ENCODE measurements at regions not wholly inside any gene's neighbourhood (a gene's known extent, or its start where the extent isn't known, plus 50 kb on each side); places are given as distances from the start of the nearest gene placed in this dataset.
A peak's percentile ranks its signal among the peaks of the same experiment; 100 is the strongest.

DNA sequence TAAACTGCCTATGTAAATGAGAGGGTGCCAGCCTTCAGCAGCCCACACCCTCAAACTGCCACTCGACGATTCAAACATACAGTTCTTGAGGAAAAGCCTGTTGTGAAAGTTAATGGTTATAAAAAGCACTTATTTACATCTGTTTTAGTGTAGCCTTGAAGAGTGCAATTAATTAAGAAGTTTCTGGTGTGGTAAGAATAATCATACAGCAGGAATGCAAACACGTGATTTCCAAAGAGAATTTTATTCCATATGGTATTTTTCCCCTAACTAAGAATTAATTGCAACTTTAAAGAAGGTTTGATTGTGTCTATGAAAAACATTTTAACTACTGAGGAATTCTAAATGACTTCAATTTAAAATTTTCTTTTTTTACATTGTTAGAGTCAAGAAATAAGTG lies 176.3 kb upstream of the PITX2 start:
- Histone ChIP-seq H3K4me3 (ENCODE audit: insufficient read depth, low read length) (no peak overlapping the region), H3K27ac (ENCODE audit: low read depth, low read length) (no peak overlapping the region), H3K4me2 (ENCODE audit: insufficient read depth, low read length) (no peak overlapping the region), H4K20me1 (ENCODE audit: insufficient read depth, low read length) (no peaks in the 10 kb centered on the region), H3K79me2 (ENCODE audit: insufficient read depth, low read length) (no peaks in the 10 kb centered on the region), H2AFZ (ENCODE audit: low read length) (no peak overlapping the region), H3K36me3 (ENCODE audit: insufficient read depth, low read length) (no peaks in the 10 kb centered on the region), H3K4me1 (ENCODE audit: insufficient read depth, low read length) (no peaks in the 10 kb centered on the region), H3K27me3 (ENCODE audit: insufficient read depth, low read length) (peaks cover 22% of the 10 kb centered on the region), H3K9me3 (ENCODE audit: low read depth, low read length) (no peaks in the 10 kb centered on the region)
- TF ChIP-seq, protein P1, sequence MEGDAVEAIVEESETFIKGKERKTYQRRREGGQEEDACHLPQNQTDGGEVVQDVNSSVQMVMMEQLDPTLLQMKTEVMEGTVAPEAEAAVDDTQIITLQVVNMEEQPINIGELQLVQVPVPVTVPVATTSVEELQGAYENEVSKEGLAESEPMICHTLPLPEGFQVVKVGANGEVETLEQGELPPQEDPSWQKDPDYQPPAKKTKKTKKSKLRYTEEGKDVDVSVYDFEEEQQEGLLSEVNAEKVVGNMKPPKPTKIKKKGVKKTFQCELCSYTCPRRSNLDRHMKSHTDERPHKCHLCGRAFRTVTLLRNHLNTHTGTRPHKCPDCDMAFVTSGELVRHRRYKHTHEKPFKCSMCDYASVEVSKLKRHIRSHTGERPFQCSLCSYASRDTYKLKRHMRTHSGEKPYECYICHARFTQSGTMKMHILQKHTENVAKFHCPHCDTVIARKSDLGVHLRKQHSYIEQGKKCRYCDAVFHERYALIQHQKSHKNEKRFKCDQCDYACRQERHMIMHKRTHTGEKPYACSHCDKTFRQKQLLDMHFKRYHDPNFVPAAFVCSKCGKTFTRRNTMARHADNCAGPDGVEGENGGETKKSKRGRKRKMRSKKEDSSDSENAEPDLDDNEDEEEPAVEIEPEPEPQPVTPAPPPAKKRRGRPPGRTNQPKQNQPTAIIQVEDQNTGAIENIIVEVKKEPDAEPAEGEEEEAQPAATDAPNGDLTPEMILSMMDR (IDR thresholded peaks at IDR 0.05; ENCODE audit: extremely low read depth, low read depth, low read length): no peak
- no peak for DNase-seq (ENCODE audit: insufficient read length, low spot score, missing footprints)

DNA sequence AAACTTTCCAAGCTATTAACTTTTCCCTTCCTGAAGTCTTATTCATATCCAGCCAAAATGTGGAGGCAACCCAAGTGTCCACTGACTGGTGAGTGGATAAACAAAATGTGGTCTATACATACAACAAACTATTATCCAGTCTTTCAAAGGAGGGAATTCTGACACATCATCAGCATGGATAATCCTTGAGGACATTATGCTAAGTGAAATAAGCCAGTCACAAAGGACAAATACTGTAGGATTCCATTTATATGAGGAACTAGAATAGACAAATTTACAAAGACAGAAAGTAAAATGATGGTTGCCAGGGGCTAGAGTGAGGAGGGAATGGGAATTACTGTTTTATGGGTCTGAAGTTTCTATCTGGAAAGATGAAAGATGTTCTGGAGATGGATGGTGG lies 178.7 kb upstream of the PITX2 start:
- Histone ChIP-seq H2AFZ (ENCODE audit: low read length) (no peak overlapping the region), H3K4me3 (ENCODE audit: insufficient read depth, low read length) (no peak overlapping the region), H4K20me1 (ENCODE audit: insufficient read depth, low read length) (no peaks in the 10 kb centered on the region), H3K36me3 (ENCODE audit: insufficient read depth, low read length) (no peaks in the 10 kb centered on the region), H3K4me2 (ENCODE audit: insufficient read depth, low read length) (no peak overlapping the region), H3K27ac (ENCODE audit: low read depth, low read length) (no peak overlapping the region), H3K79me2 (ENCODE audit: insufficient read depth, low read length) (no peaks in the 10 kb centered on the region), H3K27me3 (ENCODE audit: insufficient read depth, low read length) (peaks cover 22% of the 10 kb centered on the region), H3K4me1 (ENCODE audit: insufficient read depth, low read length) (no peaks in the 10 kb centered on the region), H3K9me3 (ENCODE audit: low read depth, low read length) (no peaks in the 10 kb centered on the region)
- peak; percentile 68 for DNase-seq (ENCODE audit: insufficient read length, low spot score, missing footprints)
- TF ChIP-seq, protein P1 (IDR thresholded peaks at IDR 0.05; ENCODE audit: extremely low read depth, low read depth, low read length): no peak

DNA sequence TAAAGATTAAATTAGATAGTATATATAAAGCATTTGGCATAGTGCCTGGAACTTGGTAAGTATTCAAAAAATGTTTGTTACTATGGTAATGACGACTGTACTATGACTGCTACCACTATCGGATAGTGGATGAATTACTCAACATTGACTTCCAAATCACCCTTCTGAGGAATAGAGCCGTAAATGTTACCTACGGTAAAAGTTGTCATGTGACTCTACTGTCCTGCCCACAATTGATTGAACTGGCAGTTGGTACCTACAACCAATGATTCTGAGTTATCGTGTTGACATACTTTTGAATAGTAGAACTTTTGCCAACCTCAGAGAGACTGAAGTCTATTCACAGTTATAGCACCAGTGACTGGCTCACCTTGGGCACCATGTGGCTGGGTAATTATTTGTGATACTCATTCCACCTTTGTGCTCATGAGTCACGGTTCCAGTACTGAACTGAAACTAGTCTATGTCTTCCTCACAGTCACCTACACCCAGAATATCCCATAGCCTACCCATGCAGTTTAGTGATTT lies 185.5 kb upstream of the PITX2 start:
- H3K79me2 ChIP-seq (ENCODE audit: insufficient read depth, low read length): no peaks in the 10 kb centered on the region
- no peaks in the 10 kb centered on the region for H3K27me3 ChIP-seq (ENCODE audit: insufficient read depth, low read length)
- no peaks in the 10 kb centered on the region for H3K9me3 ChIP-seq (ENCODE audit: low read depth, low read length)
- H3K4me3 ChIP-seq (ENCODE audit: insufficient read depth, low read length): no peak overlapping the region
- no peak overlapping the region for H3K4me2 ChIP-seq (ENCODE audit: insufficient read depth, low read length)
- no peak overlapping the region for H3K27ac ChIP-seq (ENCODE audit: low read depth, low read length)
- no peak overlapping the region for H2AFZ ChIP-seq (ENCODE audit: low read length)
- no peaks in the 10 kb centered on the region for H3K36me3 ChIP-seq (ENCODE audit: insufficient read depth, low read length)
- H4K20me1 ChIP-seq (ENCODE audit: insufficient read depth, low read length): no peaks in the 10 kb centered on the region
- no peaks in the 10 kb centered on the region for H3K4me1 ChIP-seq (ENCODE audit: insufficient read depth, low read length)
- DNase-seq (ENCODE audit: insufficient read length, low spot score, missing footprints): no peak
- TF ChIP-seq, protein P1 (IDR thresholded peaks at IDR 0.05; ENCODE audit: extremely low read depth, low read depth, low read length): no peak

DNA sequence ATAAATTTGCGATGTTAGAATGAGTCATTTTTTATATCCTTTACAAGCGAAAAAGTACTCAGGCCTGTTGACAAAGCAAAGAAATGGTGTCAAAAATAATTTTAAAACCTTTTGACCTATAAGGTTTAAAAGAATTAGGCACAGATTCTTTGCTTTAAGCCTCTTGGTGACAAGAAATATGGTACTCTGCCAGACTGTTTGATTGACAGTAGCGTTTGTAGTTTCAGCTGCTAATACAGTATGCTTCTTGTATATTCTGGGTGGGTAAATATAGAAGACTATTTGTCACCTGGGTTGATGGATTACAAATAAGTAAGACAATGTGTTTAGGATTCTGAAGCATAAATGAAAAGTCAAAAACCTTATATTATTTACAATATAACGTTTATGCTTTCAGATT lies 193.1 kb upstream of the PITX2 start:
- Histone ChIP-seq H3K4me2 (ENCODE audit: insufficient read depth, low read length) (no peak overlapping the region), H3K4me3 (ENCODE audit: insufficient read depth, low read length) (no peak overlapping the region), H3K4me1 (ENCODE audit: insufficient read depth, low read length) (no peaks in the 10 kb centered on the region), H3K79me2 (ENCODE audit: insufficient read depth, low read length) (no peaks in the 10 kb centered on the region), H3K27ac (ENCODE audit: low read depth, low read length) (no peak overlapping the region), H3K36me3 (ENCODE audit: insufficient read depth, low read length) (no peaks in the 10 kb centered on the region), H4K20me1 (ENCODE audit: insufficient read depth, low read length) (no peaks in the 10 kb centered on the region), H3K9me3 (ENCODE audit: low read depth, low read length) (no peaks in the 10 kb centered on the region), H3K27me3 (ENCODE audit: insufficient read depth, low read length) (no peaks in the 10 kb centered on the region), H2AFZ (ENCODE audit: low read length) (no peak overlapping the region)
- no peak for DNase-seq (ENCODE audit: insufficient read length, low spot score, missing footprints)
- TF ChIP-seq, protein P1 (IDR thresholded peaks at IDR 0.05; ENCODE audit: extremely low read depth, low read depth, low read length): no peak

Measured in osteoblast (primary cell).